Gastroesophageal sphincter (tissue), 4 donors: ENCODE measurements at regions not wholly inside any gene's neighbourhood (a gene's known extent, or its start where the extent isn't known, plus 50 kb on each side); places are given as distances from the start of the nearest gene placed in this dataset.

Experiments
- ATAC-seq: fragments of 150-250 bp; one replicate; pipeline ENCODE4 v1.9.1; 2016; ENCODE audit warnings: mild to moderate bottlenecking, moderate library complexity
- H3K27ac ChIP-seq, 4 donors: fragments of 200-600 bp; sonication (generic) in 3 of 4; 1 replicate in 3 of 4; 2 replicates in 1 of 4; pipeline ENCODE4 v1.5.1; 2016 to 2019
- H3K27me3 ChIP-seq: fragments of 200-600 bp; sonication (generic); one replicate; pipeline ENCODE4 v1.5.1; 2019
- H3K36me3 ChIP-seq, 2 donors: fragments of 200-600 bp; sonication (generic); one replicate each; pipeline ENCODE4 v1.5.1; 2019; ENCODE audit warnings: control low read depth in 1 of 2
- H3K4me1 ChIP-seq, 3 donors: fragments of 200-600 bp; sonication (generic); 1 replicate in 2 of 3; 2 replicates in 1 of 3; pipeline ENCODE4 v1.5.1; 2016 to 2019; ENCODE audit warnings: control low read depth in 2 of 3
- H3K4me3 ChIP-seq, 2 donors: fragments of 200-600 bp; sonication (generic); one replicate each; pipeline ENCODE4 v1.5.1; 2019; ENCODE audit warnings: mild to moderate bottlenecking in 1 of 2, moderate library complexity in 1 of 2
- H3K9me3 ChIP-seq, 3 donors: fragments of 200-600 bp; sonication (generic); one replicate each; pipeline ENCODE4 v1.5.1; 2017 to 2019; ENCODE audit warnings: control low read depth in 2 of 3
- CTCF ChIP-seq, 4 experiments: fragments of 200-600 bp in 2 of 4; fragments of 450-650 bp in 2 of 4; sonication (generic) in 1 of 4; IDR thresholded peaks; one replicate each; pipeline ENCODE4 v1.5.1; 2017 to 2019; ENCODE audit warnings: antibody characterized with exemption in 4 of 4, mild to moderate bottlenecking in 2 of 4, moderate library complexity in 2 of 4
- EP300 ChIP-seq: sonication (generic); formaldehyde crosslinking; IDR thresholded peaks from one replicate; pipeline ENCODE4 v1.6.1; 2017; ENCODE audit warnings: antibody characterized with exemption, mild to moderate bottlenecking
- POLR2A ChIP-seq, 2 donors: fragments of 450-650 bp; IDR thresholded peaks; one replicate each; pipeline ENCODE4 v1.6.1; 2017; ENCODE audit warnings: antibody characterized with exemption in 2 of 2, mild to moderate bottlenecking in 2 of 2, moderate library complexity in 1 of 2
- POLR2AphosphoS5 ChIP-seq: sonication (generic); formaldehyde crosslinking; IDR thresholded peaks from one replicate; pipeline ENCODE4 v1.6.1; 2017; ENCODE audit warnings: antibody characterized with exemption
- WGBS, 2 donors: methylation state at CpG; one replicate each; pipeline ENCODE4 v1.1.5; 2018; ENCODE audit warnings: low coverage in 1 of 2; 5-methylcytosine and 5-hydroxymethylcytosine counted together

- TF ChIP-seq POLR2AphosphoS5: no peak
- no peak for TF ChIP-seq EP300
- TF ChIP-seq POLR2A (IDR thresholded peaks at IDR 0.05): no peak
- no peak for TF ChIP-seq CTCF (IDR thresholded peaks at IDR 0.05)
- WGBS, 2 donors: 87 to 94% methylated on average over 8 to 12 of the region's 15 CpGs
- ATAC-seq: no peak
- no peaks in the 10 kb centered on the region for H3K9me3 ChIP-seq
- H3K4me1 ChIP-seq: no peaks in the 10 kb centered on the region
- H3K27ac ChIP-seq: no peak overlapping the region
- H3K27me3 ChIP-seq: no peaks in the 10 kb centered on the region
- no peak overlapping the region for H3K4me3 ChIP-seq
- H3K36me3 ChIP-seq: no peaks in the 10 kb centered on the region
Observed at GRCh38 chr18:10025711-10026670, 112.2 kb downstream of the VAPA start.

DNA sequence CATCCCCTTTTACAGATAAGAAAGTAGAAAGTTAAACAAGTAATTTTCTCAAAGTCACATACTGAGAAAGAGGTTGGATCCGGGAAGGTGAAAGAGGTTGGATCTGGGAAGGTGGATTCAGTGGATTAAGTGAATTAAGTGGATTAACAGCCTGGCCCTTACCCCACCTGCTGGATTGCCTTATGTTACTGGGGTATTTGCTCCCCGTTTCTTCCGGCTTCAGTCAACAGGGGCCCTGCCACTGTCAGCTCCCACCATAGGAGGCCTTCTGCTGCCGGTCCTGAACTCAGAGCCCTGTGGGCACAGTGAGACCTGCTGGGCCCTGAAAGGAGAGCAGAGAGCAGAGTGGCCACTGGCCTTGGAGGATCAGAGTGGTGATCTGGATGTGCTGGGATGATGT lies 113.2 kb downstream of the VAPA start:
- Histone ChIP-seq H3K27me3 (no peaks in the 10 kb centered on the region), H3K4me3 (no peak overlapping the region), H3K27ac (no peak overlapping the region), H3K4me1 (no peaks in the 10 kb centered on the region), H3K9me3 (no peaks in the 10 kb centered on the region), H3K36me3 (no peaks in the 10 kb centered on the region)
- ATAC-seq: no peak
- WGBS, 2 donors: 92% methylated on average over 2 of the region's 4 CpGs; no CpG with 5 or more reads in 1 of the 2 donors
- TF ChIP-seq POLR2AphosphoS5 (no peak), CTCF (IDR thresholded peaks at IDR 0.05) (no peak), POLR2A (IDR thresholded peaks at IDR 0.05) (no peak), EP300 (no peak)

DNA sequence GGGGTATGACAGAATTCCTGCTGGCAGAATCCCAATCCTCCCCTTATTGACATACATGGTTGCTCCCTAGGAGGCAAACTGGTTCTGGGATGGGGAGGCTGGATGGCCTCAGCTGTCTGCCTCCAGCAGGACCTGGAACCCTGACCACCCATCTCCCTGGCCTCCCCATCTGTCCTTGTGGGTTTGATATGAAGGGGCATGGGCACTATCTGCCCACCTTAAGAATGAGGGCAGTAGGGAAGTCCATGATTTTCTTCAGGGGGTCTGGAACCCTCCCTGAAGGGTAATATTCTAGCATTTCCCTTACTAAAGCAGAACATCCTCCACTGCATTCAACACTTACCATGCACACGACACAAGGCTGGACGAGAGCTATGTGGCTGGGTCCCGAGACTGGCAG lies 113.6 kb downstream of the VAPA start:
- TF ChIP-seq POLR2A (IDR thresholded peaks at IDR 0.05) (no peak), EP300 (no peak), POLR2AphosphoS5 (no peak), CTCF (IDR thresholded peaks at IDR 0.05) (no peak)
- Histone ChIP-seq H3K27me3 (no peaks in the 10 kb centered on the region), H3K36me3 (no peaks in the 10 kb centered on the region), H3K4me1 (peaks cover 0 to 4% (median 3%) of the 10 kb centered on the region in 3 donors), H3K27ac (no peak overlapping the region), H3K4me3 (no peak overlapping the region), H3K9me3 (no peaks in the 10 kb centered on the region)
- 93 to 96% methylated on average over 2 to 3 of the region's 3 CpGs for WGBS, 2 donors
- ATAC-seq: no peak

DNA sequence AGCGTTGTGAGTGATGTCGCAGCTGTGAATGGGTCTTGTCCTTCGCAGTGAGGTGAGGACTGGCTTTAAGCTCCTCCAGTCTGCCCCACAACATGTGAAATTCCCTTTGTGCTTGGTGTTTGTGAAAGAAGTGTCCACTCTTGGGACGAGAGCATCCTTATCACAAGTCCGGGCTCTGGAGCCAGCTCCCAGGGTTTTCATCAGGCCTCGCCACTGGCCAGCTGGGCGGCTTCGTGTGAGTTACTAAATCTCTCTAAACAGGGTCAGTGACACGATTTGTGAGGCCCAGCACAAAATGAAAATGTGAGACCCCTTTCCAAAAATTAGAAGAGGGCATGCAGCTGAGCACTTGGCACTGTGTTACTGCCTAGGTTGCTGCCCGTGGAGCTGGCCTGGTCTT lies 115.9 kb downstream of the VAPA start:
- Histone ChIP-seq H3K9me3 (no peaks in the 10 kb centered on the region), H3K27ac (no peak overlapping the region), H3K4me3 (no peak overlapping the region), H3K27me3 (no peaks in the 10 kb centered on the region), H3K4me1 (peaks cover 0 to 13% (median 5%) of the 10 kb centered on the region in 3 donors), H3K36me3 (no peaks in the 10 kb centered on the region)
- WGBS, 2 donors: 95 to 100% methylated on average over 1 to 4 of the region's 10 CpGs
- TF ChIP-seq EP300 (no peak), POLR2AphosphoS5 (no peak), CTCF (IDR thresholded peaks at IDR 0.05) (no peak), POLR2A (IDR thresholded peaks at IDR 0.05) (no peak)
- no peak for ATAC-seq
